NB4 (cell line): ENCODE measurements at regions not wholly inside any gene's neighbourhood (a gene's known extent, or its start where the extent isn't known, plus 50 kb on each side); places are given as distances from the start of the nearest gene placed in this dataset.

Experiments
- DNase-seq: peaks from one replicate; pipeline ENCODE4 v3.0.0; 2010; ENCODE audit warnings: low read depth
- H3K4me3 ChIP-seq: one replicate; pipeline ENCODE4 v1.5.1; 2011; ENCODE audit warnings: mild to moderate bottlenecking, low read depth, low read length, moderate library complexity
- MYC ChIP-seq: IDR thresholded peaks from 2 replicates; pipeline ENCODE4 v1.6.1; 2011; ENCODE audit warnings: low read depth, low read length
- POLR2A ChIP-seq: IDR thresholded peaks from 2 replicates; pipeline ENCODE4 v1.6.1; 2011; ENCODE audit warnings: mild to moderate bottlenecking; ENCODE audit not compliant: insufficient read length; ENCODE audit errors: extremely low read depth
- TF ChIP-seq, protein P1 (sequence below): IDR thresholded peaks from one replicate; pipeline ENCODE4 v1.5.1; 2012; ENCODE audit warnings: low read depth, low read length
- TF ChIP-seq, protein P2 (sequence below): IDR thresholded peaks from 2 replicates; pipeline ENCODE4 v1.6.1; 2011; ENCODE audit warnings: low read depth, low read length

- no peak for DNase-seq
- H3K4me3 ChIP-seq, result no peak overlapping the region
- TF ChIP-seq MYC (no peak), POLR2A (no peak)
- TF ChIP-seq, protein P1, sequence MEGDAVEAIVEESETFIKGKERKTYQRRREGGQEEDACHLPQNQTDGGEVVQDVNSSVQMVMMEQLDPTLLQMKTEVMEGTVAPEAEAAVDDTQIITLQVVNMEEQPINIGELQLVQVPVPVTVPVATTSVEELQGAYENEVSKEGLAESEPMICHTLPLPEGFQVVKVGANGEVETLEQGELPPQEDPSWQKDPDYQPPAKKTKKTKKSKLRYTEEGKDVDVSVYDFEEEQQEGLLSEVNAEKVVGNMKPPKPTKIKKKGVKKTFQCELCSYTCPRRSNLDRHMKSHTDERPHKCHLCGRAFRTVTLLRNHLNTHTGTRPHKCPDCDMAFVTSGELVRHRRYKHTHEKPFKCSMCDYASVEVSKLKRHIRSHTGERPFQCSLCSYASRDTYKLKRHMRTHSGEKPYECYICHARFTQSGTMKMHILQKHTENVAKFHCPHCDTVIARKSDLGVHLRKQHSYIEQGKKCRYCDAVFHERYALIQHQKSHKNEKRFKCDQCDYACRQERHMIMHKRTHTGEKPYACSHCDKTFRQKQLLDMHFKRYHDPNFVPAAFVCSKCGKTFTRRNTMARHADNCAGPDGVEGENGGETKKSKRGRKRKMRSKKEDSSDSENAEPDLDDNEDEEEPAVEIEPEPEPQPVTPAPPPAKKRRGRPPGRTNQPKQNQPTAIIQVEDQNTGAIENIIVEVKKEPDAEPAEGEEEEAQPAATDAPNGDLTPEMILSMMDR, result no peak
- TF ChIP-seq, protein P2, sequence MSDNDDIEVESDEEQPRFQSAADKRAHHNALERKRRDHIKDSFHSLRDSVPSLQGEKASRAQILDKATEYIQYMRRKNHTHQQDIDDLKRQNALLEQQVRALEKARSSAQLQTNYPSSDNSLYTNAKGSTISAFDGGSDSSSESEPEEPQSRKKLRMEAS, result no peak
Measured at GRCh38 chr6:85936916-85937315, 294.2 kb upstream of the SYNCRIP start.

DNA sequence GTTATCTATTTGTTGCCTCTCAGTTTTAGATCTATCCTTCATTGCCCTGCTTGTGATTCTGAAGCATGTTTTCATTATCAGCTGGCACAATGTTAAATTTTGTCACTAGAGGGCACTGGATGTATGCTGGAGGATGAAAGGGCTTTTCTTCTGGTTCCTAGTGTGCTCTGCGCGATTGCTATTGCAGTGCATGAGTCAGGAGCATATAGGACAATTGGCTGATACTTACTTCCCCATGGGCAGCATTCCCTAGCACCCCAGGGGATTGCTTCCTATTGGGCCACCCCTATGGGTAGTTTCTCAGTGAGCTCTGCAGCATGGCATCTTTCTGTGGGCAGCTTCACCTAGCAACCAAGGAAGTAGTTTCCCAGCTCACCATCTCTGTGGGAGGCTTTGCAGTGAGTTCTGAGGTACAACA lies 280.3 kb upstream of the SYNCRIP start:
- peak; percentile 74 for DNase-seq
- no peak for TF ChIP-seq MYC
- TF ChIP-seq, protein P2, result peak; percentile 54; the same call in 1 of the 2 replicates
- TF ChIP-seq, protein P1, result peak; percentile 81
- H3K4me3 ChIP-seq, result no peak overlapping the region

- no peak for DNase-seq
- TF ChIP-seq POLR2A (no peak), MYC (no peak)
- TF ChIP-seq, protein P2, result no peak
- TF ChIP-seq, protein P1, result no peak
- H3K4me3 ChIP-seq, result no peak overlapping the region
Measured at GRCh38 chr6:85920782-85921181, 278.1 kb upstream of the SYNCRIP start.

GRCh38 chr6:85917522-85917921 lies 274.8 kb upstream of the SYNCRIP start:
- no peak overlapping the region for H3K4me3 ChIP-seq
- TF ChIP-seq POLR2A (no peak), MYC (no peak)
- TF ChIP-seq, protein P2, result no peak
- TF ChIP-seq, protein P1, result no peak
- no peak for DNase-seq

- no peak overlapping the region for H3K4me3 ChIP-seq
- no peak for DNase-seq
- TF ChIP-seq, protein P1, result no peak
- TF ChIP-seq, protein P2, result no peak
- TF ChIP-seq POLR2A (no peak), MYC (no peak)
Measured at GRCh38 chr6:85913001-85913400, 270.3 kb upstream of the SYNCRIP start.

GRCh38 chr6:85912582-85912981 lies 269.9 kb upstream of the SYNCRIP start:
- no peak overlapping the region for H3K4me3 ChIP-seq
- DNase-seq, result no peak
- TF ChIP-seq MYC (no peak), POLR2A (no peak)
- TF ChIP-seq, protein P2, result no peak
- TF ChIP-seq, protein P1, result no peak
